GM13976 (cell line): ENCODE measurements at regions not wholly inside any gene's neighbourhood (a gene's known extent, or its start where the extent isn't known, plus 50 kb on each side); places are given as distances from the start of the nearest gene placed in this dataset.

Experiments
- DNase-seq: peaks from one replicate; pipeline ENCODE4 v3.0.0; 2012; ENCODE audit warnings: low spot score
- in situ Hi-C: fragments of 300-500 bp; cut with MboI; formaldehyde crosslinking; loops from one replicate; pipeline ENCODE4 v1.12.0; 2022; ENCODE audit warnings: low sequenced_read_pairs, mixed read lengths, inconsistent platforms; ENCODE audit not compliant: unreplicated experiment
- TF ChIP-seq, protein P1 (sequence below): IDR thresholded peaks from 2 replicates; pipeline ENCODE4 v1.5.1; 2012; ENCODE audit warnings: borderline replicate concordance, mild to moderate bottlenecking; ENCODE audit not compliant: insufficient read depth; ENCODE audit errors: extremely low read depth, missing control alignments, control extremely low read depth

DNA sequence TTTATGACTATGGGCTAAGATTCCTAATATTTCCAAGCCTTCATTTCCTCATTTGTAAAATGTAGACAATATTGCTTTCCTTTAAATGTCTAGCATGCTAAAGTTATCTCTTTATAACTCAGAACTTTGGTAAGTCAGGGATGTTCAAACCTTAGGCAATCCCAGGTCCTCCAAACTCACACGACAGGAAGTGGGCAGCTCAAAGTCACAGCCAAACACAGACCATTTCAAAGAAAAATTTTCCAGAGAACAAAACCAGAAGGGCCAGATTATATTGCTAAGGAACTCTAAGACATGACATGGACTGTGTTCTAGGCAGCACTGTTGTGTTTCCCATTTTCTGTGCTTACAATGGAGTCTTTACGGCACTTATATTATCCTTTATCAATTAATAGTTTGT, 87.8 kb upstream of the DYNC1I1 start:
- no peak for DNase-seq
- TF ChIP-seq, protein P1, sequence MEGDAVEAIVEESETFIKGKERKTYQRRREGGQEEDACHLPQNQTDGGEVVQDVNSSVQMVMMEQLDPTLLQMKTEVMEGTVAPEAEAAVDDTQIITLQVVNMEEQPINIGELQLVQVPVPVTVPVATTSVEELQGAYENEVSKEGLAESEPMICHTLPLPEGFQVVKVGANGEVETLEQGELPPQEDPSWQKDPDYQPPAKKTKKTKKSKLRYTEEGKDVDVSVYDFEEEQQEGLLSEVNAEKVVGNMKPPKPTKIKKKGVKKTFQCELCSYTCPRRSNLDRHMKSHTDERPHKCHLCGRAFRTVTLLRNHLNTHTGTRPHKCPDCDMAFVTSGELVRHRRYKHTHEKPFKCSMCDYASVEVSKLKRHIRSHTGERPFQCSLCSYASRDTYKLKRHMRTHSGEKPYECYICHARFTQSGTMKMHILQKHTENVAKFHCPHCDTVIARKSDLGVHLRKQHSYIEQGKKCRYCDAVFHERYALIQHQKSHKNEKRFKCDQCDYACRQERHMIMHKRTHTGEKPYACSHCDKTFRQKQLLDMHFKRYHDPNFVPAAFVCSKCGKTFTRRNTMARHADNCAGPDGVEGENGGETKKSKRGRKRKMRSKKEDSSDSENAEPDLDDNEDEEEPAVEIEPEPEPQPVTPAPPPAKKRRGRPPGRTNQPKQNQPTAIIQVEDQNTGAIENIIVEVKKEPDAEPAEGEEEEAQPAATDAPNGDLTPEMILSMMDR = no peak
- in situ Hi-C loops = loop anchor here (10.0 kb wide), 1 partner anchor 170 kb away; no protein-coding TSS in a partner anchor

GRCh38 chr7:95684037-95684436, 87.7 kb upstream of the PDK4 start:
- TF ChIP-seq, protein P1 = peak; percentile 30
- in situ Hi-C loops = loop anchor here (10.0 kb wide), 1 partner anchor 169 kb away; no protein-coding TSS in a partner anchor
- no peak for DNase-seq

DNA sequence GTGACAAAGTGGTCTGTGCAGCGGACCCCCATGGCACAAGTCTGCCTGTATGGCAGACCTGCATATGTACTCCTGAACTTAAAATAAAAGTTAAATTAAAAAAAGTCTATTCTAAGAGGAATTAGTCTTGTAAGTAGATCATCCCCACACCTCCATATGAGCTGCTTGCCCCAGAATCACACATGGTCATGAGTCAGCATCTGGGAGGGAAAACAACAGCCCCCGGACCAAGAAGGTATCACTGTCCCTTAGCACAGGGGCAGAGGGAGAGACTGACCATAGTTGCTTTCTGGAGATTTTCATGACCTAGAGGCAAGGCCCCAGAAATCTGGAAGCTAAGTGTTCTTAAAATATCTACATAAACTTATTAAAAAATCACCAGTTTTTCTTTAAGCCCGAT, 86.6 kb upstream of the PDK4 start:
- in situ Hi-C loops = loop anchor here (10.0 kb wide), 1 partner anchor 168 kb away; no protein-coding TSS in a partner anchor
- TF ChIP-seq, protein P1 = no peak
- no peak for DNase-seq

DNA sequence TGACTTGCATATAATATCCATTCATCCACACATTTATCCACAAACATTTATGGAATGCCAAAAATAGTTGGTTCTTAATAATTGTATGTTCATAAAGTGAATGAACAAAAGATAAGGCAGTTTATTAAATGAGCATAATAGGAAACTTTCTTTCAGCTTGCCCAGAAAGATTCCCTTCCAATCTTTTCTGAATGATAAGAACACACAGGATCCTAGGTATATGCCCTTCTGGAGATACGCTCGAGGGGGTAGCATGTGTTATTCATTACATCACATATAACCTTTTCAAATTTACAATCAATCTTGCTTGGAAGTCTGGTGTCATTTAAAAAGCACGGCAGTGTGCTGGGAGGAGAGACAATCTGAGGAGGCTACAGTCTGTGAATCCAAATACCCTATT, 80.4 kb upstream of the PDK4 start:
- TF ChIP-seq, protein P1 = no peak
- no peak for DNase-seq
- in situ Hi-C loops = no loop called here

- in situ Hi-C loops = no loop called here
- TF ChIP-seq, protein P1 = no peak
- no peak for DNase-seq
These were observed 79.3 kb upstream of the PDK4 start for GRCh38 chr7:95675632-95676031.

DNA sequence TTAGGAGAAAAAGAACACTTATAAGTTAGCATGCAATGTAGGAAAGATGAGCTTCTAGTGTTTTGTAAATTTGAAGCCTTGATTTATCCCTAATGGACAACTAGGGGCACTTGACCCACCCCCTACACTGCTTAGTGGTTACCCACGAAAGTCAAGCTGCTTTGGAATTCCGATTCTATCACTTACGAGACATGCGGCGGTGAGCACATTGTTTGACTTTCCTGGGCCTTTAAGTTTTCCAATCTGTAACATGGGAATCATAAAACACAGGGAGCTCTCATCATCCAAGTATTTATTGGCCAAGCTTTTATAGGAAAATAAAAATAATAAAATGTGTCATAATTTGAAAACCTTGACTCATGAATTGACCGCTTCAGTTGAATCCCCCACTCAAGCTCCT, 78.7 kb upstream of the PDK4 start:
- TF ChIP-seq, protein P1 = no peak
- in situ Hi-C loops = no loop called here

GRCh38 chr7:95674101-95674500, 77.8 kb upstream of the PDK4 start:
- no peak for DNase-seq
- TF ChIP-seq, protein P1 = no peak
- in situ Hi-C loops = no loop called here

More for the DNA sequence above, 78.7 kb upstream of the PDK4 start:
- no peak for DNase-seq
